NCI-H187 treated with DMSO at 0.1 percent for 48 hours (cell line): ENCODE measurements at regions not wholly inside any gene's neighbourhood (a gene's known extent, or its start where the extent isn't known, plus 50 kb on each side); places are given as distances from the start of the nearest gene placed in this dataset.
"Not testable (repeated sequence)": the region's sequence is repeated elsewhere in the genome, so short reads cannot be mapped to it uniquely, and the experiment has no call there.

Experiments used
- DNase-seq: peaks from one replicate; lab custom pipeline; 2025; lab: John Stamatoyannopoulos, UW

GRCh38 chr21:33121715-33122475, 52.0 kb downstream of the OLIG1 start:
- no peak for DNase-seq

- no peak for DNase-seq
Measured at GRCh38 chr21:33122507-33122906, 52.6 kb downstream of the OLIG1 start.

GRCh38 chr21:33123374-33124123, 53.6 kb downstream of the OLIG1 start:
- no peak for DNase-seq

GRCh38 chr21:33124889-33125288, 54.9 kb downstream of the OLIG1 start:
- no peak for DNase-seq

GRCh38 chr21:33125680-33126375, 55.9 kb downstream of the OLIG1 start:
- no peak for DNase-seq

GRCh38 chr21:33126569-33126968, 56.6 kb downstream of the OLIG1 start:
- DNase-seq: no peak

- no peak for DNase-seq
Measured at GRCh38 chr21:33127154-33127867, 57.4 kb downstream of the OLIG1 start.

- DNase-seq: no peak
Measured at GRCh38 chr21:33127868-33128242, 57.9 kb downstream of the OLIG1 start.

- DNase-seq: no peak
Measured at GRCh38 chr21:33128538-33128937, 58.6 kb downstream of the OLIG1 start.

- DNase-seq: no peak
Measured at GRCh38 chr21:33132054-33132453, 62.1 kb downstream of the OLIG1 start.

- DNase-seq: no peak
Measured at GRCh38 chr21:33133892-33134291, 64.0 kb downstream of the OLIG1 start.

GRCh38 chr21:33135925-33136324, 66.0 kb downstream of the OLIG1 start:
- DNase-seq: peak; percentile 79

- DNase-seq: no peak
Measured at GRCh38 chr21:33136847-33137502, 67.0 kb downstream of the OLIG1 start.

- no peak for DNase-seq
Measured at GRCh38 chr21:33139084-33139483, 69.1 kb downstream of the OLIG1 start.

- DNase-seq: no peak
Measured at GRCh38 chr21:33140288-33140687, 70.3 kb downstream of the OLIG1 start.

GRCh38 chr21:33146467-33146866, 76.5 kb downstream of the OLIG1 start:
- DNase-seq: no peak

- no peak for DNase-seq
Measured at GRCh38 chr21:33149181-33149580, 79.2 kb downstream of the OLIG1 start.

- DNase-seq: not testable (repeated sequence)
Measured at GRCh38 chr21:33150968-33151367, 78.8 kb upstream of the IFNAR2 start.

- no peak for DNase-seq
Measured at GRCh38 chr21:33151941-33152731, 77.6 kb upstream of the IFNAR2 start.

GRCh38 chr21:33152732-33153130, 77.0 kb upstream of the IFNAR2 start:
- no peak for DNase-seq

- DNase-seq: no peak
Measured at GRCh38 chr21:33155005-33155404, 74.7 kb upstream of the IFNAR2 start.
